ENCODE measurements at regions not wholly inside any gene's neighbourhood (a gene's known extent, or its start where the extent isn't known, plus 50 kb on each side); places are given as distances from the start of the nearest gene placed in this dataset.
"Not testable (repeated sequence)": the region's sequence is repeated elsewhere in the genome, so short reads cannot be mapped to it uniquely, and the experiment has no call there.

DNA sequence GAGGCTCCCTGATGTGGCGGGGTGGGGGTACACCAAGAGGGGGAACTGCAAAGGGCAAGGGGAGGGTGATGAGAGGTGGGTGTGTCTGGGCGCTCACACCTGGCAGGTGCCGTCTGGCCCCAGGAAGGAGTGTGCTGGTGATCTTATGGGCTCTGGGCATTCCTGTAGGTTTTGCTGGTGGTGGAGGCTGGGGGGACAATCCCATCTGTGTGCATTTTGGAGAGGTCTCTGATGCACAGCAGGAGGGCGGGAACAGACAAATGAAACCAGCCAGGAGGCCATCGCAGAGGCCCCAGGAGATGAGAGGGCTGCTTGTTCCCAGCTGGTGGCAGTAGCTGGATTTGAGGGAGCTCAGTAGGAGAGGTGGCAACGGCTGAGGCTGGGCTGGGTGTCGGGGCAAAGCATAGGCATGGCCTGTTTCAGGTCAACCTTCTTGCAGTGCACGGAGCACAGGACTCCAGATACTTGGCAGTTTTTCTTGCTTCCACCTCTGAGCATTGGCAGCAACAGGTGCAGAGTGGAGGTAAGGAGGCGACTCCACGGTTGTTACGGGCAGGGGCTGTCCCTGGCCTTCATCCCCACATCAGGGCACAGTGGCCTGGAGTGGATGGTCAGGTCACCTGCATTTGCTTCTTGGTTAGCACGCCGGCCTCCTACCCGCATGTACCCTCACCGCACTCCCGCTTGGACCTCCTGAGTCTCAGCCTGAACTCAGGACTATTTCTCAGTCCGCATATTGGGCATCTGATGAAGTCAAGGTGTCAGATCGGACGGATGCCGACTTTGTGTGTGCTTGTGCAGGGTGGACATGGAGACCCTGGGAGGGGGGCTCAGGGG is 194.2 kb upstream of the HDAC4 start:
- DNase-seq, result peak; percentile 8

DNA sequence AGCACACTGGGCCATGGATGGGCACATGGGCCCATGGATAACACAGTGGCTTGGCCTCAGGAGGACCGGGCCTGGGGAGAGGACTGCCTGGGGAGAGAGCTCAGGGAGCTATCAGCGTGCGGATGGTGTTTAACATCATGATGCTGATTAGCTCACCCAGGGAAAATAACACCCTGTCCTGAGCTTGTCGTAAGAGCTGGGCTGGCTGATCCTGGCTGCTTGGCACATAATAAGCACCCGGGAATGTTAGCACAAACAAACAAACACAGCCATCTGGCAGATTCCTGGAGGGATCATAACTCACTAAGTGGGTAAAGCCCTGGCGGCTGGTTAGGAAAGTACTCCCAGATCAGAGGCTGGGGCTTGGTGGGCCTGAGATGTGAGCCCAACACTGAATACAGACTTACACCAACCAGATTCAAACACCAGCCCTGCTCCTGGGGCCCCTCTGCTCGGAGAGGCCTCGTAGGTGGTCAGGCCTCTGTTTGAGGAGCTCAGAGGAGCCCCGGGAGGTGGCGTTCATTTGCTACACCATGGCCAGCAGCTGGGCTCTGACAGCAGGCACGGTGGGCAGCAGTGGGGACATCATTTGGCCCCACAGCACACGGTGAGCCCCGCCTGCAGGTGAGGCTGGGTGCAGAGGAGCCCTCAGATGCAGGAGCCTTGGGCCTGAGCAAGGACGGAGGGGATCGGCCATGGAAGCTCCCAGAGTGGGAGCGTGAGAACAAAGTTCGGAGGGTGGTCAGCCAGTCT is 193.4 kb upstream of the HDAC4 start:
- peak; percentile 10 for DNase-seq

DNA sequence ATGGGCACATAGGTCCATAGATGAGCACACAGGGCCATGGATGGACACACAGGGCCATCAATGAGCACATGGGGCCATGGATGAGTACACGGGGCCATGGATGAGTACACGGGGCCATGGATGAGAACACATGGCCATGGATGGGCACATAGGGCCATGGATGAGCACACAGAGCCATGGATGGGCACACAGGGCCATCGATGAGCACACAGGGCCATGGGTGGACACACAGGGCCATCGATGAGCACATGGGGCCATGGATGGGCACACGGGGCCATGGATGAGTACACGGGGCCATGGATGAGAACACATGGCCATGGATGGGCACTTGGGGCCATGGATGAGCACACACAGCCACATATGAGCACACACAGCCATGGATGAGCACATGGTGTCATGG is 192.6 kb upstream of the HDAC4 start:
- peak; percentile 2 for DNase-seq

DNA sequence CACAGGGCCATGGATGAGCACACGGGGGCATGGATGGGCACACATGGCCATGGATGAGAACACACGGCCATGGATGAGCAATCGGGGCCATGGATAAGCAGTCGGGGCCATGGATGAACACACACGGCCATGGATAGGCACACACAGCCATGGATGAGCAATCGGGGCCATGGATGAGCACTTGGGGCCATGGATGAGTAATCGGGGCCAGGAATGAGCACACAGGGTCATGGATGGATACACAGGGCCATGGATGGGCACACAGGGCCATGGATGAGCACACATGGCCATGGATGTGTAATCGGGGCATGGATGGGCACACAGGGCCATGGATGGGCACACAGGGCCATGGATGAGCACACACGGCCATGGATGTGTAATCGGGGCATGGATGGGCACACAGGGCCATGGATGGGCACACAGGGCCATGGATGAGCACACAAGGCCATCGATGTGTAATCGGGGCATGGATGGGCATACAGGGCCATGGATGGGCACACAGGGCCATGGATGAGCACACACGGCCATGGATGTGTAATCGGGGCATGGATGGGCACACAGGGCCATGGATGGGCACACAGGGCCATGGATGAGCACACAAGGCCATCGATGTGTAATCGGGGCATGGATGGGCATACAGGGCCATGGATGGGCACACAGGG is 191.9 kb upstream of the HDAC4 start:
- not testable (repeated sequence) for DNase-seq

DNA sequence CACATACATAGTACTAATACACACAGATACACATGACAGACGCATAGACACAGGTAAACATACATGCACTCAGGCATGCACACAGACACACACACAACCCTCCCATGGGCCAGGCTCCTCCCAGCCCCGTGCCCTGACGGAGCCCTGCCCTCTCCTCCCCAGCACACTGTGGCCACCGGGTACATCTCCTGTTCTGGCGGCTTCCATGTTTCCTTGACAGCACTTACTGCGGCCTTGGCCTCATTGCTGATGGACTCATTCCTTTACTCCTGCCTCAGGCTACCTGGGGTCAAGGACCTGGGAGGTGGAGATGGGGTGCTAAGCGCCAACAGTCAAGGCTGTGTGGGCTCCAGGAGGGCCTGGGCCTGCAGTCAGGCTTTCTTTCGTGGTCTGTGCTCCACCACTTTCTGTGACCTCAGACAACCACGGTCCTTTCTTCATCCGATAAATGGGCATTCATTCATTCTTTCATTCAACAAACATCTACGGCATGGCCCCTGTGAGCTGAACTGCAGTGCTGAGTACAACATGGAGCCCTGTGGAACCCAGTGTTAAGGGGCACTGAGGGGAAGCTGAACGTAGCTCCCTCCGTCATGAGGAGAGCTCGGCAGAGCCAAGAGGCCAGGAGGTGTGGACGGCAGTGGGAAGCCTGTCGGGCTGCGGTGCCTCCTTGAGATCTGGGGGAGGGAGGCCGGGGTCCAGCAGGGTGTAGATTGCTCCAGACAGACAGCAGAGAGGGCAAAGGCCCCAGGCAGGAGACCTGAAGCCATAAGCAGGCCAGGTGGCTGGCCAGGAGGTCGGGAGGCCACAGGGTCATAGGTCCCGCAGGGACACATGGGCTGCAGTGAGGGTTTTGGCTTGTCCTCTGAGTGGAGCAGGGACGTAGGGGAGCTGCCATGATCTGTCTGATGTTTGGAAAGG is 190.4 kb upstream of the HDAC4 start:
- DNase-seq, result peak; percentile 8

DNA sequence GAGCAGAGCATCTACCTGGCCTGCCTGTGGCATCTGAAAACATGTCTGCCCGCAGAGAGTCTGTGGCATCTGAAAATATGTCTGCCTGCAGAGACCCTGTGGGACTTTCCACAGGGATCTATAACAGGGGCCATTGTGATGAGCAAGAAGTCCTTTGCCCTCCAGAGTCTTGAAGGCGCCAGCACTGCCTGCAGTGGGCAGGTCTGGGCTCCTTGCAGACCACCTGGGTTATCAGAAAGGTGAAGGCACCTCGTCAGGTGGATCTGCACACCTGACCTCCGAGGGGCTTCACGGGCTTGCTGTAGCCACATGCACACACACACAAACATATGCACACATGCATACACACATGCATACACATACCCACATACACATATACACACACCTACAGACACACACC is 189.5 kb upstream of the HDAC4 start:
- no peak for DNase-seq

DNA sequence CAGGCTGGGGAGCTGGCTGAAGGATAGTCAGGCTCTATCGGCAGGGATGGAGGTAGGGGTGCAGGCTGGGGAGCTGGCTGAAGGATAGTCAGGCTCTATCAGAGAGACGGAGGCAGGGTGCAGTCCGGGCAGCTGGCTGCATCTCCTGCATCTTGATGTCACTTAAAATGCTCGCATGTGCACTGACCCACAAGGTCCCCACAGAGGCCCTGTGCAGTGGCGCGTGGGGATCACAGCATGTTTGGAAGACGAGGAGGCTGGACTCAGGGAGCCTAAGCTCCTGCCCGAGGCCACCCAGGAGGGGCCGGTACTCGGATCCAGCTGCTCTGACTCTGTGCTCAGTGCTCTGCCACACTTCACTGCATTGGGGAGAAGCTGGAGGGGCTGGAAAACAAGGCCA is 189.0 kb upstream of the HDAC4 start:
- no peak for DNase-seq

DNA sequence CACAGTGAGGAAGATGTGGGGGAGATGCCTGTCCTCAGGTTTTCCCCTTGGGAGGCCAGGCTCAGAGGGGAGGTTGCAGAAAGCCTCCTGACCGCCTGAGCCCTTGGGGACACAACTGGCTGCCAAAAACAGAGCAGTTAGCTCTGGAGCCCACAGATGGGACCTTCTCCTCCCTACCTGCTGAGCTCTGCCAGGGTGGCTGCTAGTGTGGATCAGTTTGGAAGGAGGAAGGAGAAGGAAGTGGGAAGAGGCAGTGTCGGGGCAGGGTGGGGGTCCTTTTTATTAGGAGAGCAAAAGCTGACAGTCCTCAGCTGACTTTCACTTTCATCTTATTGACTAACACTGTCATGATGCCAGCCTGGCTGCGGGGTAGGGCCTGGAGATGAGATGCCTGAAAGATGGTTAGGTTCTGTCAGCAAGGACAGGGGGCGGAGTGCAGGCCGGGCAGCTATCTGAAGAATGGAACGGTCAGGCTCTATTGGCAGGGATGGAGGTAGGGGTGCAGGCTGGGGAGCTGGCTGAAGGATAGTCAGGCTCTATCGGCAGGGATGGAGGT is 188.5 kb upstream of the HDAC4 start:
- no peak for DNase-seq

DNA sequence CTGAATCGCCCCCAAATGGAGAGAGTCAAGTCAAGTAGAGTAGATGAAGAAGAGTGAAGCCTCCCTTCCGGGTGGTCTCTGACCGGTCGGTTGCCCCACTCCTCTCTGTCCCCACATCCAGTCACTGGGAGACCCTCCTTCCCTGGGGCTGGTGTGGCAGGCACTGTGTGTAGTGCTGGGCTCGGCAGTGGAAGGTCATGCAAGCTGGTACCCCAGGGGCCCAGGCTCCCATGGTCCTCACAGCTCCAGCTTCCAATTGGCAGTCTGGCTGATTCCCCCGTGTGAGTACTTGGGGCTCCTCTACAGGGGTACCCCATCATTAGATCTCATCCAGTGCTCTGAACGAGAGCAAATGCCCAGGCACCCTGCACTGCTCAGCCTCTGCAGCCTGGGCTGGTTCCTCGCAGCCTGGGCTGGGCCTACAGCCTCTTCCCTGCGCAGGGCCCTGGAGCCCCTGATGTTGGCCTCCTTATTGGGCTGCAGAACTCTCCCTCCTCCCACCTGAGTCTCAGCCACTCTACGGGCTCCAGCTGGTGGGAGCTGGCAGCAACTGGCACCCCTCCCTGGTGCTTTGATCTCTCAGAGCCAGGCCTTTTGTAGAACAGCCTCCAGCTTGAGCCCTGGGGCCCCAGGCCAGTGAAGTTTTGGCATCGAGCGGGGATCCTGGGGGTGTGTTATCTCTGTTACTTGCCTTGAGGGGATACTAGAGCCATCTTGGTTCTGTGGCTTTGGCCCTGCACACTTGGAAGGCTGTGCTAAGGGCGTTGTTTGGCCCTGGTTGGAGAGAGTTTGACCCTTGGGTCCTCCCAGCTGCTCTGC is 187.8 kb upstream of the HDAC4 start:
- DNase-seq, result no peak

DNA sequence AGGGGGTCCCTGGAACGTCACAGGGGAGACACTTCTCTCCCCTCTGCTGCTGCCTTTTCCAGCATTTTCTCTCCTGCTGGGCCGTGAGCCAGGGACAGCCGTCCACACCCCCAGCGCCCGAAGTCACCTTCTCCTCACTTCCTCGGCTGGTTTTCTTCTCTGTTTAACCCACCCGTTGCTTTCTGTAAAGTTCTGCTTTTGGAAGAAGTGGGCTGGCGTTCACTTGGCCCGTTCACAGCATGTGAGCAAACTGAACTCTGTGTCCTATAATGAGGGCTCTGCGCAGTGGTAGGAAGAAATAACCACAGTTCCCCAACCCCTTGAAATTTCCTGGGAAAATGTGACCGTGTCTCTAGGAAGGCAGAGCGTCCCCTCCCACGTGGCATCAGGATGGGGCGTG is 187.0 kb upstream of the HDAC4 start:
- DNase-seq, result peak; percentile 30

DNA sequence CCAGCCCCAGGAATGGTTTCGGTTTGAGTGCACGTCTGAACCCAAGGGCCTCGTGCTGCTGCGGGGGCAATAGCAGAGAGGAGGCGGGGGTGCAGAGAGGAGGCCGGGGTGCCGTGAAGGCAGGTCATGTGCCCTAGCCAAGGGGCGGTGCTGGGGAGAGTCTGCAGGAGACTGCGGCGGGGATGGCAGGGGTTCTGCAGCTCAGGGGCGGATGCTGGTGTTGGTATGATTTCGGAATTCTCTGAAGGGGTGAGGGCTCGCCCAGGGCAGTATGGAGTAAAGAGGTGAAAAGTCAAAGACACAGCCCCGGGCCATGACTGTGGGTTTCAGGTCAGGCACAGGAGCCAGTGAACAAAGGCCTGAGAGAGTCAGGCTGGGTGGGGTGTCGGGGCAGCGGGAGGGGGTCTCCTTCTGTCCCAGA is 186.5 kb upstream of the HDAC4 start:
- no peak for DNase-seq

DNA sequence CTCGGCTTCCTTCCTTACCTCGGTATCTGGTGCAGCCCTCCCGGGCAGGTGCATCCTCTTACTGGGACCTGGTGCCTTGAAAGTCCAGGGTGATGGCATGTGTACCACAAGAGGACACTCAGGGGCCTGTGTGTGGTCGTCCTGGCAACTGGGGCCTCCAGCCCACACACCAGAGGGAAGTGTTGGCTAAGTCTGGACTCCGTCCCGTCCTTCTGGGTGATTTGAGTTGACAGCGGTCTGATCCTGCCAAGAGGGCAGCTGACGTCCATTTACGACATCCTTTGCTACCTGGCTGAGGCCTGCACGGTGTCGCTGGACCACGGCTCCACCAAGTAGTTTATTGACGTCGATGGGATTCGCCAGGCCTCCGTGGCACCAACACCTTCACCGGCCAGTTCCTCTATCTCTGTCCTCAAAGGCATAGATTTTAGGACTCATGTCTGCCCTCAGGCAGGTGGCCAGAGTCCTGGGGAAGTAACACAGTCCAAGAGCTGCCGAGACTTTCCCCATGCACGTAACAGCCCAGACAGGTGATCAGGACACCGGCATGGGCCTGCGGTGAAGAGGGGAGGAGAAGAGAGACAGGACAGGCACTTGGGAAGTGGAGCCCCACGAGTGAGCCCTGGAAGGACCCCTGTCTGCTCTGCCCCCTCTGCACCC is 186.0 kb upstream of the HDAC4 start:
- no peak for DNase-seq

DNA sequence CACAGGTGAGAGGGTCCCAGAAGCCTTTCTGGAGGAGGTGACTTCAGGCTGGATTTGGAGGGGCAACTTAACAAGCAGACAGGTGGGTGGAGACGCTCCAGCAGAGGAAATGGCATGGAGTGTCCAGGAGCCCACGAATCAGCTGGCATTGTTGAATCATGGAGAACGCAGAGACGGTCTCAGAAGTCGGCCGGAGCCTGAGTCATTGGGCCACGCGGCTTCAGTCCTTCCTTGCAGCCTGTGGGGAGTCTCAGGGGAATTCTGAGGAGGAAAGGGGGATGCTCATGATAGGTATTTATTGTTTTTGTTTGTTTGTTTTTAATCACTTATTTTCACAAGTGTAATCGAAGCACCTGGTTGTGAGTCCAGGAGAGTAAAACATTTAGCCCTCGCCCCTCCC is 184.6 kb upstream of the HDAC4 start:
- DNase-seq, result no peak

DNA sequence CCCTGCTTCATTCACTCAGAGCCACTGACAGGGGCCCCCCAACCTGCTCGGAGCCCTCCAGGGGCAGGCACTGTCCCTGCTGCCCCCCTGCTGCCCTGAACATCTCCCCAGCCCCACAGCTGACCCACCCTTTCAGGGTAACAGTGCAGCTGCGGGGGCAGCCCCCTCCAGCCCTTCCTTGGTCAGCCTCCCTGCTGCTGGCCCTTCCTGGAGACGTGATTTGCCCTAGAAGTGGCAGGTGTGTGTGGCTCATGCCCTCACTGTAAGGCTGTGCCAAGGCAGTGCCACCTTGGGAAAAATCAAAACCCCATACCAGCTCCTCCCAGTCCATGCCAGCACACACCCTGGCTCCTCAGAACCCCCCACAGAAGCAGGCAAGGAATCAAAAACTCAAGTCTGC is 184.2 kb upstream of the HDAC4 start:
- DNase-seq, result no peak

DNA sequence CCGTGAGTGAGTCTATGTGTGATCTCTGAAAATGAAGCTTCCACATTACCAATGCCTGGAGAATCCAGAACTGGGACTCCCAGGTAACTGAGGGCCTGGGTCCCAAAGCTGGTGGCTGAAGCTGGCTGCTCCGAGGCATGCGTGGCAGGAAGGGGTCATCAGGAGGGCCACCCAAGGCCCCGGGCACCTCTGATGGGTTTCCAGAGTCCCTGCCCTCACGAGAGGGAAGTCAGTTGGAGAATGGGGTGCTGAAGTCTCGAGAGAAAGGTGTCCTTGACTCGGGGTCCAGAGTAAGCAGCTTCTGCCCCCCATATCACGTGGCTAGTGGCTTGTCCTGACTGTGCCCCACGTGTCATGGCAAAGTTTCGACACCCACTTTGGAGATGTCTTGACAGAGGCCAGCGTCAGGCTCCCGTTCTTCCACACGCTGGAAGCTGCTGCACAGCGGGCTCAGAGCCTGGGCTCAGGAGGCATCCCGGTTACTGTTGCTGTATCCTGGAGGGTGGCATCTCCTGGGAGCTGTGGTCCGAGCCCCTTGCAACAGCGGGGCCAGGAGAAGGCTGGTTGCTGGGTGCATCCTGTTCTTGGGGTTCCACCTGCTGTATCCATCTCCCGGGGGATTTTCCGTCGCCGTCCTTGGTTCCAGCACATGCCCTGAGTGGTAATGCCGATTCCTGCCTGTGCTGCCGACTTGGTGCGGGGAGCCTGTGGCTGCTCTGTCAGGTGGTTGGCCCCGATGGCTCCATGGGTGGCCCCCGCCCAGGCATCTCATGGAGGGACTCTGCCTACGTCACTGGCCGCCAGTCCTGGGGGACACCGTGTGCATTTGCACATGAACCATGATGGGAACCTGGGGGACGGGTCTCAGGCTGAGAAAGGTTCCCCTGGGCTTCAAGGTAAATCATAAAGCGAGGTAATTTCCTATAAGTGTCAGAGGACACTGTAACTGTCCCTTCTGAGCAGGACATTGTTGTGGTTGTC is 183.3 kb upstream of the HDAC4 start:
- no peak for DNase-seq

DNA sequence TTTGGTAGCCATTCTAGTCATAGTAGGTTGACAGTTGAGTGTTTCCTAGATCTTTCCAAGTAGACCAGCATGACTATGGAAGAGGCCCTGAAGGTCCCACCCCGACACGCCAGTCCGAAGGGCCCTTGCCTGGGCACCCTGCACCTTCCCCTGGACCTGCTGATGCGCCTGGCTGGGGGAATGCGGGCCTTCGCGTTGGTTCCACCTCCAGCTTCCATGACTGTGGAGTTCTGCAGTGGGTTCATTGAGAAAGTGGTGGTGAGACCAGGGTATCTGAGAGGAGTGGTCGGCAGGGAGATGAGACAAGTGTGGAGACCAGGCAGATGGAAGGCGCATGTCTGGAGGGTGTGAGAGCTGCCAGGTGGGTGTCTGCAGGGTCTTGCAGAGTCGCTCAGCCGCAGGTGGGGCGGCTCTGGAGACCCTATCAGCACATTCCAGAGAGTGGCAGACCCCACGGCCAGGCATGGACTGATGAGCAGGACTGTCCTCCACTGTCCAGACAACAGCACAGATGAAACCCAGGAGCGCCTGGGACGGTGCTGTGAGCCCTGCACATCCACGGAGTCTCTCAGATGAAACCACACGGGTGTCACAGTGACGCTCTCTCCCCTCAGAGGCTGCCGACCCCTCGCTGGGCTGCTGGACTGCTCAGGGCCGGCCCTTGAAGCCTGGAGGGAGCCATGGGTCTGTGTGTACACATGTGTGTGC is 182.5 kb upstream of the HDAC4 start:
- DNase-seq, result no peak

DNA sequence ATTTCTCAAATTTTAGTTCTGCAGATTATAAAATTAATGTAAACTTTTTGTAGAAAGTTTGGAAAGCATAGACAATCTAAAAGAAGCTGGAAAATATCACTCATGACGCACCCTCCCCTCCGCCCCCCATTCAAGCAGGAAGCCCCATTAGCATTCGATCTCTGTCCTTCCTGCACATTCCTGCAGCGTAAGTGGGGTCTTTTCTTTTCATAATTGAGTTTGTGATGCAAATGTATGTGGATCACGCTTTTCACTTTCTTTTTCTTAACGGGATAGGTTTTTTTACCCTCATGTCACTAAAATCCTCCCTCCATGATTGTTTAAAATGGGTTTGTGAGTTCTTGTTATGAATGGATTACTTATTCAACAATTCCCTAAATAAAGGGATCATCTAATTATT is 181.7 kb upstream of the HDAC4 start:
- DNase-seq, result no peak

DNA sequence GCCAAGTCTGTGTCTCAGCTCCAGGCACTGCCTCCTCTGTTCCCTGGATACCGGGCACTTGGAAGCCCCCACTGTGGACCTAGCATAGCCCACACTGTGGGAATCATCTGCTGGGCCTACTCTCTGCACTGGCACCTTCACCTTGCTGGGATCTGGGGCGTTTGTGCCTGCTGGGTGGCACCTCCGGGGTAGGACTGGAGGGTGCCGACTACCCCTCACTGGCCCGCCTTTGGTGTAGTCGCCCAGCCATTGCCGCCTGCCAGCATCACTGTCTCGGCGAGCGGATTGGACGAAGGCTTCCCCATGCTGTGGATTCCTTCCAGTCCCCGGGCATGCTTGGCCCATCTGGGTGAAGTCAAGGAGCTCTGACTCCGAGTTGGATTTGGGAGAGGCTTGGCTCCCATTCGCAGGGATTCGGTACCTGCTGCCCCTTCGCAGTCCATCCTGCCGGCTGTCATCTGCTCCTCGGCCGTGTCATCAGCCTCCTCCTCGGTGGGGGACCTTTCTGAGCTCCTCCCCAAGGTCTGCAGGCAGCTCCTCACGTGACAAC is 180.6 kb upstream of the HDAC4 start:
- no peak for DNase-seq

DNA sequence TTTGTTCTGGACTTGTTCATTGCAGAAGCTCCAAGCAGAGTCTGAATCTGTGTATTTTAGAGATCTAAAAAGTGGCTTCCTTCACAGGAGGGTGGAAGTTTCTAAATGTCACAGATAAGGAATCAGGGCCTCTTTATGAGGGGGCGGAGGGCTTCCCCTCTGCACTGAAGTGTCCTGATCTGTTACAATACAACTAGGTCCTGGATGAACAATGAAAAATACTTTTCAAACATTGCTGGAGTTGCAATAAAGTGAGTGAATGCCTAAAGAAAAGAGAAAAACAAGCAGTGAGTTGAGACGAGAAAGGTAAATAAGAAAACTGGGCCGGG is 179.3 kb upstream of the HDAC4 start:
- no peak for DNase-seq

Measured in femur (tissue), 1 donor.